Esophagus muscularis mucosa (tissue), 3 donors: ENCODE measurements at regions not wholly inside any gene's neighbourhood (a gene's known extent, or its start where the extent isn't known, plus 50 kb on each side); places are given as distances from the start of the nearest gene placed in this dataset.

ENCODE experiments used
- CTCF ChIP-seq, 3 experiments: fragments of 200-600 bp in 2 of 3; fragments of 450-650 bp in 1 of 3; sonication (generic) in 2 of 3; IDR thresholded peaks; one replicate each; pipeline ENCODE4 v1.5.1; 2017 to 2019; ENCODE audit warnings: antibody characterized with exemption in 3 of 3, mild to moderate bottlenecking in 2 of 3, moderate library complexity in 1 of 3
- POLR2A ChIP-seq: fragments of 450-650 bp; IDR thresholded peaks from one replicate; pipeline ENCODE4 v1.6.1; 2017; ENCODE audit warnings: antibody characterized with exemption, moderate library complexity, mild to moderate bottlenecking, low read depth

GRCh38 chr2:150100336-150100735 lies 387.1 kb downstream of the RND3 start:
- TF ChIP-seq POLR2A (no peak), CTCF (IDR thresholded peaks at IDR 0.05) (no peak)
